Adrenal gland (tissue), 5 donors: ENCODE measurements at regions not wholly inside any gene's neighbourhood (a gene's known extent, or its start where the extent isn't known, plus 50 kb on each side); places are given as distances from the start of the nearest gene placed in this dataset.

Experiments
- CTCF ChIP-seq, 6 experiments: fragments of 450-650 bp in 4 of 6; fragments of 200-600 bp in 2 of 6; sonication (generic) in 1 of 6; IDR thresholded peaks; 1 replicate in 5 of 6; 2 replicates in 1 of 6; pipeline versions ENCODE4 v1.5.1 to v1.8.0; 2016 to 2021; ENCODE audit warnings: antibody characterized with exemption in 6 of 6, mild to moderate bottlenecking in 2 of 6, moderate library complexity in 1 of 6
- POLR2A ChIP-seq, 2 donors: fragments of 450-650 bp; IDR thresholded peaks; one replicate each; pipeline ENCODE4 v1.6.1; 2017; ENCODE audit warnings: antibody characterized with exemption in 2 of 2, mild to moderate bottlenecking in 2 of 2, moderate library complexity in 1 of 2
- donor health status: DM: no; HTN: no; CAD: no.

- TF ChIP-seq CTCF (IDR thresholded peaks at IDR 0.05), result no peak
- no peak for TF ChIP-seq POLR2A (IDR thresholded peaks at IDR 0.05)
Measured at GRCh38 chr18:5825663-5826062, 69.7 kb downstream of the TMEM200C start.
